ENCODE measurements at regions not wholly inside any gene's neighbourhood (a gene's known extent, or its start where the extent isn't known, plus 50 kb on each side); places are given as distances from the start of the nearest gene placed in this dataset.
A peak's percentile ranks its signal among the peaks of the same experiment; 100 is the strongest.

DNA sequence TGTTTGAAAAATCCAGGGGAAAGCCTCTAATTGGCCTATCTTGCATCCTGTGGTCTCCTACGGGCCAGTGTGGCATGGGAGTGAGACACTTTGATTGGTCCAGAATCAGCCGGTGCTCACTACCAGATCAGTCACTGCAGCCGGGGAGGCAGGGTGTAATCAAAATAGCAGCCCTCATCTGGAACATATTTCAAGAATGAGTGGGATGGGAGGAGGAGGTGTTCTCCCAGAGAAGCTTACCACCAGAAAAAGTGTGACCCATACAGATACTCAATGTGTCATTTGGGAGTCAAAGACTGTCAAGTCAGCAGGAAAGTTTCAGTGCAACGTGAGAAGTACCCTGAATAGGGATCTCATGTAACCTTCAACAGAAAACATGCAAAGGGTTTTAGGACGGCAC is 393.9 kb upstream of the SLC14A2 start:
- H3K4me3 Mint-ChIP-seq: no peak overlapping the region
- H3K4me1 Mint-ChIP-seq: no peaks in the 10 kb centered on the region
- DNase-seq (ENCODE audit: low spot score in 2 of 2, unreplicated experiment in 2 of 2): no peak
- no peaks in the 10 kb centered on the region for H3K27me3 Mint-ChIP-seq (ENCODE audit: low read depth)
- TF ChIP-seq, protein P1, sequence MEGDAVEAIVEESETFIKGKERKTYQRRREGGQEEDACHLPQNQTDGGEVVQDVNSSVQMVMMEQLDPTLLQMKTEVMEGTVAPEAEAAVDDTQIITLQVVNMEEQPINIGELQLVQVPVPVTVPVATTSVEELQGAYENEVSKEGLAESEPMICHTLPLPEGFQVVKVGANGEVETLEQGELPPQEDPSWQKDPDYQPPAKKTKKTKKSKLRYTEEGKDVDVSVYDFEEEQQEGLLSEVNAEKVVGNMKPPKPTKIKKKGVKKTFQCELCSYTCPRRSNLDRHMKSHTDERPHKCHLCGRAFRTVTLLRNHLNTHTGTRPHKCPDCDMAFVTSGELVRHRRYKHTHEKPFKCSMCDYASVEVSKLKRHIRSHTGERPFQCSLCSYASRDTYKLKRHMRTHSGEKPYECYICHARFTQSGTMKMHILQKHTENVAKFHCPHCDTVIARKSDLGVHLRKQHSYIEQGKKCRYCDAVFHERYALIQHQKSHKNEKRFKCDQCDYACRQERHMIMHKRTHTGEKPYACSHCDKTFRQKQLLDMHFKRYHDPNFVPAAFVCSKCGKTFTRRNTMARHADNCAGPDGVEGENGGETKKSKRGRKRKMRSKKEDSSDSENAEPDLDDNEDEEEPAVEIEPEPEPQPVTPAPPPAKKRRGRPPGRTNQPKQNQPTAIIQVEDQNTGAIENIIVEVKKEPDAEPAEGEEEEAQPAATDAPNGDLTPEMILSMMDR (IDR thresholded peaks at IDR 0.05; ENCODE audit: unreplicated experiment): no peak
- no peak overlapping the region for H3K27ac Mint-ChIP-seq
- H3K36me3 Mint-ChIP-seq: no peaks in the 10 kb centered on the region
- peaks cover 11% of the 10 kb centered on the region for H3K9me3 Mint-ChIP-seq

DNA sequence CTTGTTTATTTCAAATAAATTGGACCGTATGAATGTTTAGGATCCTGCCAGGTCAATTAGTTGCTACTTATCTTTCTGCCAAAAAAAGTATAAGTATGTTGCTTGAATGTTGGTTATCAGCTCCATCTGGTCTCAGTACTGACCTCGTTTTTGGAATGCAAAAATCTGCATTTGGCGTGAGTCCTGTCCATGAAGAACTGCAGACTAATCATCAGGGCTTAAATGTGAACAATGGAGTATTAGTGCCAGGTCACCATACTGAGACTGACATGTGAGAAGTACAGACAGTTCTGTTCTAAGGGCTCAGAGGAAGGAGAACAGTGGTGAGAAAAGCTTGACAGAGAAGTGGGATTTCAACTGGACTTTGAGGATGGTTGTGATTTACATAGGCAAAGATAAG is 393.1 kb upstream of the SLC14A2 start:
- DNase-seq (ENCODE audit: low spot score in 2 of 2, unreplicated experiment in 2 of 2): no peak

DNA sequence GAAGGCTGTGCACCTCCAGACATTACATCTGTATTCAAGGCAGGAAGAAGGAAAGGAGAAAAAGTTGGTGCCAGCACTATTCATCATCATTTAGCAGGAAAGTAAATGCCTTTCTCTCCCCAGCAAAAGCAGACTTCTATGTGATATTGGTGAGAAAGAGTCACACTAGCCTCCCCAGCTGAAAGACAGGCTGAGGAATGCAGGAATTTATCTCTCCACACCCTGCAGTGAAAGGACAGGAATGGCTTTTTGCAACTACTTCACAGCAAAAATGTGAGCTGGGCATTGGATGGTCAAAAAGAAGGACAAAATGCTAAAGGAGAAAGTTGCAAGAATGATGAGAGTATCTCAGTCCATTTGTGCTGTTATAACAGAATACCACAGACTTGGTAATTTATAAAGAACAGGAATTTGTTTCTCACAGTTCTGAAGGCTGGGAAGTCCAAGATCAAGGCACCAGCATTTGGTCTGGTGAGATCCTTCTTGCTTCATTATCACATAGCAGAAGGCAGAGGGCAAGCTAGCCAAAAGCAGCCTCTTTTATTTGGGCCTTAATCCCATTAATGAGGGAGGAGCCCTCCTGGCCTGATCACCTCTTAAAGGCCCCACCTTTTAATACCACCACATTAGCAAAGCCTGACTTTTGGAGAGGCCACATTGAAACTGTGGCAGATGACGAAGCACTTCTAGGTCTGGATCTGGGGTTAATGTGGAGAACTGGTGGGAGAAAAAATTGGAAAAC is 388.1 kb upstream of the SLC14A2 start:
- peaks cover 2% of the 10 kb centered on the region for H3K4me1 Mint-ChIP-seq
- peaks cover 4% of the 10 kb centered on the region for H3K9me3 Mint-ChIP-seq
- H3K4me3 Mint-ChIP-seq: no peak overlapping the region
- H3K36me3 Mint-ChIP-seq: no peaks in the 10 kb centered on the region
- TF ChIP-seq, protein P1 (IDR thresholded peaks at IDR 0.05; ENCODE audit: unreplicated experiment): no peak
- no peak for DNase-seq (ENCODE audit: low spot score in 2 of 2, unreplicated experiment in 2 of 2)
- H3K27ac Mint-ChIP-seq: no peak overlapping the region
- H3K27me3 Mint-ChIP-seq (ENCODE audit: low read depth): no peaks in the 10 kb centered on the region

More for the DNA sequence above, 393.1 kb upstream of the SLC14A2 start:
- H3K4me1 Mint-ChIP-seq: no peaks in the 10 kb centered on the region
- no peak overlapping the region for H3K4me3 Mint-ChIP-seq
- no peaks in the 10 kb centered on the region for H3K27me3 Mint-ChIP-seq (ENCODE audit: low read depth)
- no peaks in the 10 kb centered on the region for H3K36me3 Mint-ChIP-seq
- no peak overlapping the region for H3K27ac Mint-ChIP-seq
- H3K9me3 Mint-ChIP-seq: peaks cover 8% of the 10 kb centered on the region
- TF ChIP-seq, protein P1 (IDR thresholded peaks at IDR 0.05; ENCODE audit: unreplicated experiment): no peak

DNA sequence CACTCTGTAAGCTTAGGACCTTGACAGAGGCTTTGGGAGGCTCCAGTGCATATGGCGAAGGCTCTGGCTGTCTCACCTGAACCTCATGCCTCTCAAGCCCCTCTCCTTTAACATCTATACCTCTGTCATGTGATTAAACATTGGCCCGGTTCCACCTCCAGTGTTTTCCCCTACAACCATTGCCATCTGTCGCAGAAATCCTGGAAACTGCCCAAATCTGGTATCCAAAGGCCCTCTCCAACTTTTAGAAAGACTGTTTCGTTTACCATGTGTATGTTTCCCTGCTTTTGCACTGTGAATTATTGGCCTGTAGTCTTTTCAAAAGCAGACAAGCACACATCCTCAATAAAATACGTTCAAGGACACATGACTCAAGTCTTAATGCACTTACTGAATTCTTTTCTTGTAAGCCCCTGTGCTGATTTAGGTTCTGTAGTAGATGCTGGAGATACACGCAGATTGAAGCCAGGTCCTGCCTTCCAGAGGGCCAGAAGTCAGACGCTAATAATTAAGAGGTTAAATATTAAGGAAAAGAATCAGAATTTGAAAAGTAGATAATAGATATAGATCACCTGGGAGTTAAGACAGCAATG is 386.4 kb upstream of the SLC14A2 start:
- H3K36me3 Mint-ChIP-seq: no peaks in the 10 kb centered on the region
- peaks cover 2% of the 10 kb centered on the region for H3K4me1 Mint-ChIP-seq

DNA sequence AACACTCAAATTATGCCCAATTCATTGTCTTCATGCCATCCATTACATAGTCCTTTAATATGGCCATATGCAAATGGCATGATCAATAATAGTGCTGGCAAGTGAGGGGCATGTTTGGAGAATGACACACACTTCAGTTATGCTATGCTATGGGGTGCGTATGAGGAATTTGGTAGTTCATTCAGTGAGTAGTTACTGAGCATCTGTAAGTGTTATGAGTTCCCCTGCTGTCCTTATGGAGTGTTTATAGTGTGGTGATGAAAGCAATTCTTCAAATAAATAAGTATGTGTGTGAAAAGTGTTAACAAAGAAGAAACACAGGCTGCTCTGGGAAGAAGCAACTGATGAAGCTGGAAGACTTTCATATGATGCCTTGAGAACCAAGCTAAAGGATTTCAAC is 383.7 kb upstream of the SLC14A2 start:
- Mint-ChIP-seq H3K4me1 (peaks cover 2% of the 10 kb centered on the region), H3K27ac (no peak overlapping the region), H3K27me3 (ENCODE audit: low read depth) (no peaks in the 10 kb centered on the region), H3K9me3 (peaks cover 5% of the 10 kb centered on the region), H3K36me3 (no peaks in the 10 kb centered on the region), H3K4me3 (no peak overlapping the region)
- TF ChIP-seq, protein P1 (IDR thresholded peaks at IDR 0.05; ENCODE audit: unreplicated experiment): no peak
- DNase-seq (ENCODE audit: low spot score in 2 of 2, unreplicated experiment in 2 of 2): no peak

More for the DNA sequence above, 386.4 kb upstream of the SLC14A2 start:
- no peaks in the 10 kb centered on the region for H3K27me3 Mint-ChIP-seq (ENCODE audit: low read depth)
- H3K9me3 Mint-ChIP-seq: peaks cover 5% of the 10 kb centered on the region
- H3K4me3 Mint-ChIP-seq: no peak overlapping the region
- peak overlapping the region; percentile 8 for H3K27ac Mint-ChIP-seq
- TF ChIP-seq, protein P1 (IDR thresholded peaks at IDR 0.05; ENCODE audit: unreplicated experiment): no peak
- DNase-seq (ENCODE audit: low spot score in 2 of 2, unreplicated experiment in 2 of 2): no peak

All from mesothelial cell of epicardium (in vitro differentiated cells).